Colon (tissue), 2 donors: ENCODE measurements at regions not wholly inside any gene's neighbourhood (a gene's known extent, or its start where the extent isn't known, plus 50 kb on each side); places are given as distances from the start of the nearest gene placed in this dataset.
"Not testable (repeated sequence)": the region's sequence is repeated elsewhere in the genome, so short reads cannot be mapped to it uniquely, and the experiment has no call there.

ENCODE experiments used
- FAIRE-seq: peaks from 2 replicates; lab custom pipeline; 2012; peaks lifted over from hg19 to GRCh38; lab: Jason Lieb, UNC
- donor health status: control.
- donor health status: control.

DNA sequence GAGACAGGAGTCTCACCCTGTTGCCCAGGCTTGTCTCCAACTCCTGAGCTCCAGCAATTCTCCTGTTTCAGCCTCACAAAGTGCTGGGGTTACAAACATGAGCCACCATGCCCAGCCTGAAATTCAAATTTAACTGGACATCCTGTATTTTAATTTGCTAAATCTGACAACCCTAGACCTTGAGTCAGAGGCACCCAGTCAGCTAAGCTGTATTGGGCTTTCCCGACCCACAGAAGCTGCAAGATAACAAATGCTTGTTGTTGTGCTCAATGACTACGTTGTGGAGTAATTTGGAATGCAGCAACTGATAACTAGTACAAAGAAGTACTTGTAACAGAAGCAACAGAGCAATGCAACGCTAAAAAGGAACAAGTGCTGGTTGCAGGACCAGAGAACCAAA is 533.1 kb downstream of the NTRK2 start:
- no peak for FAIRE-seq

GRCh38 chr9:85200726-85201404 is 531.3 kb downstream of the NTRK2 start:
- FAIRE-seq: no peak

DNA sequence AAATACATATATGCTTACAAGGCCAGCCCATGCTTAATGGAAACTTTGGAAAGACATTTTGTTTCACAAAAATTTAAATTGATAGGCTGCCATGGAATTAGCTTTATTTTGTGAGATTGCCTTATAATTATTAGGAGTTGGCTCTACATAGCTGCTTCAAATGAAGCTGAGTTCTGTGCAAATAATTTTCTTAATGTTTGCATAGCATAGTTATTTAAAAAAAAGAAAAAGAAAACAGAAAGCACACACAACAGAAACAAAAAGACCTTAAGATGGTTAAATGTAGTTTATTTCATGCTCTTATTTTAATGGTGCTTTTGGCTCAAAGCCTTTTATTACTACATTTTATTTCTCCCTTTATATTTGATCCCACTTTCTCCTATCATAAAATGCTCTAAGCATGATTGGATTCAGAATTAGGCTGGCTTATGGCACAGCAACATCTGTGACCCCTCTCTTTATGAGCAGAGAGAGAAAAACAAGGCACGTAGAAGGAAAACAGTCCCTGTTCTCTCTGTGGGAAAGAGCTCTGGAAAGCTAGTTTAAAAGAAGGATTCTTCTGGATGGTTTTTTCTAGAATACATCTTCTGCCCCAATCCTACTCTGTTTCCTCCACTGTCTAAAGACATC is 530.5 kb downstream of the NTRK2 start:
- FAIRE-seq: no peak

DNA sequence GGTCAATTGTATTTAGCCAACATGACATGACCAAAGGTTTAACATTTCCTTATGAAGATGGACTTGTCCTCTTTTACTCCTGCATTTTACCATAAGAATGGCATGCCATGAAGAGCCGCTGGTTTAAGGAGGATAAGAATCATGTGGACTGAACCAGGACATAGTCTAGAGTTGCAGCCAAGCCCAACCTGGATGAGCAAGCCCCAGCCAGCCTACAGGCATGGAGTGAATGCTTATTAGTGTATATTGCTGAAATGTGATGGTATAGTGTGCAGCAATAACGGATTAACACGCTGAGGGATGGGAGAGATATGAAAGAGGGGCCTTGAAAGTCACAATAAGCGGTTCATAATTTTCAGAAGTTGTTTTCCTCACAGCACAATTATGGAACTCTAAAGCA is 523.2 kb downstream of the NTRK2 start:
- no peak for FAIRE-seq

DNA sequence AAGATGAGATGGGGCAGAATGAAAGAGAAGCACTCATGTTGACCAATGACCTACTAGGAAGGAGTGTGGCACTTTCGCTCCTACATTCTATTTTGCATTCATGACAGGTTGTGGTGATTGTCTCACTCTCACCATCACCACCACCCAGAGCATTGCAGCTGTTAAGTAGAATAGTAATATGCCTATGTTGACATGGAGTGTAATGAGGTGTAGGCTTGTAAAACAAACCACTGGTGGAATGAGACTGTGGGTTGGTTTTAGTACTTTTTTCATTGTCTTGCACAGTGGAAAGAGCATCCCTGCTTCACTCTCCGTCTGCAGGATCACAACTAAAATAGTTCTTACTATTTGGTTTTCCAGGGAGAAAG is 516.7 kb downstream of the NTRK2 start:
- FAIRE-seq: no peak

DNA sequence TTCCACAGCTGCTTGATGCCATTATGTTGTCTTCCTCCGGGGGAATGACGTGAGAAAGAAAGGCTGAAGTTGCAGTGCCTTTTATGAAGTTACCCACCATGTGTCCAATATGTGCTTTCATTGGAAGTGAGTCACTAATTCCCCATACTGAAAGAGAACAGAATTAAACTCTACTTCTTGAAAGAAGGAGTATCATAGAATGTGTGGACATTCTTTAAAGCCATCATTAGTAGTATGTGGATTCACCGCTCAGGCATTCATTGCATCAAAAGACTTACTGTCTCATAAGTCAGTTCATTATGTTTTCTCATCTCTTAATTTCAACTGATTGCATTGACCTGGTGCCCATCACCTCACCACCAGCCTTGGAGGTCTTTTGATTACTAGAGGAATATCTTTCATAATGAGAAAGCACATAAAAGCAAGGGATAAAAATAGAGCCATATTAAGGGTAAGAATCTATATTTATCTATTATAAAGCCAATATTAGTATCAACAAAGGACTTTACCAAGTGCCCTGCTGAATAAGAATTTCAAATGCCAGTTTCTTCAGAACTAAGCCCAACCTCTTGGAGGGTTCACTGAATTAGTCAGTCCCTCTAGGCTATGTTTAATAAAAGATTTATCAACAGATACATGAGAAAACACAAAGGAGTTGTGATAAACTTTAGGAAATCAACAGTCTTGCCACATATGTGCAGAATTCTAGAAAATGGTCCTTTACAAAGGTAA is 516.1 kb downstream of the NTRK2 start:
- FAIRE-seq: no peak

- FAIRE-seq: no peak
These were observed 512.9 kb downstream of the NTRK2 start for GRCh38 chr9:85182383-85182782.

- FAIRE-seq: no peak
These were observed 508.9 kb downstream of the NTRK2 start for GRCh38 chr9:85178474-85178873.

- no peak for FAIRE-seq
These were observed 504.4 kb downstream of the NTRK2 start for GRCh38 chr9:85173967-85174366.

DNA sequence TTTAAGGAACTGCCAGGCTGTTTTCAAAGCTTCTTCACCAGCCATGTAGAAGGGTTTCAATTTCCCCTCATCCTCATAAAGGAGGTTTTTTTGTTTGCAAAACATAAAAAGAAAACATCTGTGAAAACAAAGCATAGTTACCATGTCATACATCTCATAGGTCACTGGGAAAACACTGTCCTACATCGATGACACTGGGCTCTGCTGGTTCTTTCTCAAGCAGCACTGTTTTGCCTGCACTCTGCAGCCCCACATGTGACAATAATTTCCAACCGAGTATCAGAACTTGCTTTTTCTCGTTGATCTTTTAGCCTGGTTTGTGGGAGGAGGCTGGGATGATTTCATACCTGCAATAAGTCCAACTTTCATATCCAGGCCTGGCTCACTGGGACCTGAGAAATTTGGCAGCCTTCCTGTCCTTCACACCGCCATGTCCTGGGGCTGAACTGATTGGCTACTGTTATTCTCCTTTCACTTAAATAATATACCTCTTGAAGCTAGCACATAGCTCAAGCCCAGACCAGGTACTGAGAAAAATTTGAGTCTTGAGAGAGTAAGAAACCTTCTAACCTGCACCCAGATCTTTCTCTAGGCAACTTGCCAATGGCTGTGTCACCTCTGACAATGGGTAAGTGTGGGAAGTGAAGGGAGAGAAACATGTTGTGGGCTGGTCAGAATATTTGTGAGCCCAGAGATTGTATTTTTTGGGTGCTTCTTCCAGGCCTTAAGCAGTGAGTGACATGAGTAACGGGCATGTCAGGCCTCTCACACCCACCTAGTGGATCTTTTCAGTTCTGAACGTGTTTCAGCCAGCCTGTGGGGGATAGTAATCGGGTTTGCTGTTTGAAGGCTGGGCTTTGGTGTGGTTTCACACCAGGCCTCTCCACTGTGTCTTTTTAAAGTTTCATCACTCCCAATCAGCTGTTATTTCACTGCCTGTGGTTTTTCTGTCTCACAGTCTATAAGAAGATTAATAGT is 502.8 kb downstream of the NTRK2 start:
- FAIRE-seq: no peak

DNA sequence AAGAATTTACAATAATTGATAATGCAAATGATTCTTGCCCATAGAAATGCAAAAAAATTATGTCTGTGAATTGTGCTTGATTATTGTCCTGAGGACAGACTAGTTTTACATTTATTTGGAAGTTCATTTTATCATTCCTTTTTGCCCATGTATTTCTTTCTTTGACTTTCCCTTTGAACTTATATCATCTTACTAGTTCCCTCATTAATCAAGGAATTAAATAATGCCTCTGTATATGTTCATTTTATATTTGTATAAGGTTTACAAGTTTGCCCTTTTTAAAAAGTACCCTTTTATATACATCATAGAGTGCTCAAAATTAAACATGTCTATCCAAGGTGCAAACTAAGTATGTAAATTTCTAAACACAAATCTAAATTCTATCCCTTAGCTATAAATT is 501.6 kb downstream of the NTRK2 start:
- FAIRE-seq: no peak

GRCh38 chr9:85168412-85168811 is 498.9 kb downstream of the NTRK2 start:
- FAIRE-seq: no peak

- FAIRE-seq: no peak
These were observed 497.6 kb downstream of the NTRK2 start for GRCh38 chr9:85167146-85167545.

GRCh38 chr9:85163825-85164224 is 494.3 kb downstream of the NTRK2 start:
- FAIRE-seq: no peak

GRCh38 chr9:85163415-85163814 is 493.9 kb downstream of the NTRK2 start:
- FAIRE-seq: no peak

- no peak for FAIRE-seq
These were observed 493.3 kb downstream of the NTRK2 start for GRCh38 chr9:85162822-85163221.

GRCh38 chr9:85160944-85161343 is 491.4 kb downstream of the NTRK2 start:
- FAIRE-seq: not testable (repeated sequence)

GRCh38 chr9:85158512-85158911 is 489.0 kb downstream of the NTRK2 start:
- FAIRE-seq: no peak

- FAIRE-seq: no peak
These were observed 488.2 kb downstream of the NTRK2 start for GRCh38 chr9:85157772-85158171.

GRCh38 chr9:85156652-85157051 is 487.1 kb downstream of the NTRK2 start:
- FAIRE-seq: no peak

GRCh38 chr9:85155352-85155751 is 485.8 kb downstream of the NTRK2 start:
- no peak for FAIRE-seq

DNA sequence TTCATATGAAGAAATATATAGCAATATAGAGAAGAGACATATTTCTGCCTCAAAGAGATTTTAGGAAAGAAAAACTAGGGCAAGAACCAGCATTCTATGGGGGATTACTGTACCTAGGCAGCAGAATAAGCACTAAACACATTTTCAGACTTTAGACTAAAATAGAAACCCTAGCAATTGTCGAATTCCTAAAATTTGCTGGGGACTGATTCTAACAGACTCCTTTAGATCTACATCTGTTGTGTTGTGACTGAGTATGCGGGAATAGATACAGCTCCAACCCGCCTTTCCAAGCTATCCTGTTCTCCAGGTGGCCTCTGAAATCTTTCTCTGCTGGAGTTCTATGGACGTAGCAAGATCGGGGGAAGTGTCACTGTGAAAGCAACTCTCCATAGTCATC is 482.2 kb downstream of the NTRK2 start:
- no peak for FAIRE-seq
